Suprapubic skin (tissue), 4 donors: ENCODE measurements at regions not wholly inside any gene's neighbourhood (a gene's known extent, or its start where the extent isn't known, plus 50 kb on each side); places are given as distances from the start of the nearest gene placed in this dataset.

Experiments
- CTCF ChIP-seq, 2 donors: fragments of 200-600 bp in 1 of 2; fragments of 450-650 bp in 1 of 2; sonication (generic) in 1 of 2; IDR thresholded peaks; one replicate each; pipeline ENCODE4 v1.5.1; 2016 to 2019; ENCODE audit warnings: antibody characterized with exemption in 2 of 2, mild to moderate bottlenecking in 1 of 2, moderate library complexity in 1 of 2
- EP300 ChIP-seq: sonication (generic); formaldehyde crosslinking; IDR thresholded peaks from one replicate; pipeline ENCODE4 v1.6.1; 2017; ENCODE audit warnings: antibody characterized with exemption
- POLR2AphosphoS5 ChIP-seq, 3 donors: sonication (generic); formaldehyde crosslinking; IDR thresholded peaks; one replicate each; pipeline ENCODE4 v1.6.1; 2017; ENCODE audit warnings: antibody characterized with exemption in 3 of 3

- TF ChIP-seq CTCF (IDR thresholded peaks at IDR 0.05), result no peak
- no peak for TF ChIP-seq EP300
- TF ChIP-seq POLR2AphosphoS5 (IDR thresholded peaks at IDR 0.05), result no peak
Measured at GRCh38 chr13:97866346-97866745, 87.1 kb upstream of the IPO5 start.
